Endometrium (tissue), 2 donors: ENCODE measurements at regions not wholly inside any gene's neighbourhood (a gene's known extent, or its start where the extent isn't known, plus 50 kb on each side); places are given as distances from the start of the nearest gene placed in this dataset.

ENCODE experiments used
- FAIRE-seq: peaks from 2 replicates; lab custom pipeline; 2012; peaks lifted over from hg19 to GRCh38; lab: Jason Lieb, UNC
- donor health status: control.
- donor health status: control.

GRCh38 chr14:54175298-54175942 lies 218.8 kb upstream of the BMP4 start:
- FAIRE-seq, result peak; percentile 90

GRCh38 chr14:54177019-54177418 lies 219.8 kb upstream of the CDKN3 start:
- FAIRE-seq, result no peak

- peak; percentile 99 for FAIRE-seq
These were observed 218.9 kb upstream of the CDKN3 start for GRCh38 chr14:54177641-54178621.

- no peak for FAIRE-seq
These were observed 214.3 kb upstream of the CDKN3 start for GRCh38 chr14:54182419-54183045.

GRCh38 chr14:54186821-54187763 lies 209.7 kb upstream of the CDKN3 start:
- no peak for FAIRE-seq

- FAIRE-seq, result no peak
These were observed 208.6 kb upstream of the CDKN3 start for GRCh38 chr14:54188064-54188666.

- FAIRE-seq, result no peak
These were observed 207.5 kb upstream of the CDKN3 start for GRCh38 chr14:54189333-54189732.

- FAIRE-seq, result no peak
These were observed 207.0 kb upstream of the CDKN3 start for GRCh38 chr14:54189748-54190354.

GRCh38 chr14:54191846-54192245 lies 205.0 kb upstream of the CDKN3 start:
- FAIRE-seq, result no peak

GRCh38 chr14:54192610-54193009 lies 204.2 kb upstream of the CDKN3 start:
- no peak for FAIRE-seq

GRCh38 chr14:54193871-54194270 lies 202.9 kb upstream of the CDKN3 start:
- no peak for FAIRE-seq

GRCh38 chr14:54194501-54194900 lies 202.3 kb upstream of the CDKN3 start:
- FAIRE-seq, result no peak

- FAIRE-seq, result no peak
These were observed 199.4 kb upstream of the CDKN3 start for GRCh38 chr14:54197369-54197768.

- no peak for FAIRE-seq
These were observed 196.1 kb upstream of the CDKN3 start for GRCh38 chr14:54200726-54201125.

GRCh38 chr14:54202288-54202687 lies 194.5 kb upstream of the CDKN3 start:
- no peak for FAIRE-seq

GRCh38 chr14:54206516-54206915 lies 190.3 kb upstream of the CDKN3 start:
- no peak for FAIRE-seq

- FAIRE-seq, result no peak
These were observed 189.7 kb upstream of the CDKN3 start for GRCh38 chr14:54207075-54207474.

GRCh38 chr14:54207476-54208462 lies 189.0 kb upstream of the CDKN3 start:
- FAIRE-seq, result no peak

- no peak for FAIRE-seq
These were observed 188.1 kb upstream of the CDKN3 start for GRCh38 chr14:54208751-54209150.
